DMS 273 (cell line): ENCODE measurements at regions not wholly inside any gene's neighbourhood (a gene's known extent, or its start where the extent isn't known, plus 50 kb on each side); places are given as distances from the start of the nearest gene placed in this dataset.
A peak's percentile ranks its signal among the peaks of the same experiment; 100 is the strongest.

ENCODE experiments used
- DNase-seq: peaks from one replicate; lab custom pipeline; 2025; ENCODE audit not compliant: unreplicated experiment; lab: John Stamatoyannopoulos, UW

DNA sequence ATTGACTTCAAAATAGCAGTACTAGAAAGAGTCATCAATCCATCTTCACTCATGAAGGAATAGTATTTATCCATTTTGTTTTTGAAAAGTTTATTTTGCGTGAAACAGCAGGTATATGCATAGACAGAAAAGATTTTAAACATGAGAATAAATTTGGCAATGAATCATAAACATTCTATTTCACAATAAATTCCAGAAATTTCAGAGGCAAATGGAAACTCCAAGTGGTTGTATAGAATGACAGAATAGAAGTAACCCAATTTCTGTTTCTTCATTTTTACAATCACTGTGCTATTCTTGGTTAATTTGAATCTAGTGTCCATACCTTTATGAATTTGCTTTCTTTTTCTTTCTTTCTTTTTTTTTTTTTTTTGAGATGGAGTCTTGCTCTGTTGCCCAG lies 173.0 kb upstream of the ECI2 start:
- DNase-seq, result no peak

DNA sequence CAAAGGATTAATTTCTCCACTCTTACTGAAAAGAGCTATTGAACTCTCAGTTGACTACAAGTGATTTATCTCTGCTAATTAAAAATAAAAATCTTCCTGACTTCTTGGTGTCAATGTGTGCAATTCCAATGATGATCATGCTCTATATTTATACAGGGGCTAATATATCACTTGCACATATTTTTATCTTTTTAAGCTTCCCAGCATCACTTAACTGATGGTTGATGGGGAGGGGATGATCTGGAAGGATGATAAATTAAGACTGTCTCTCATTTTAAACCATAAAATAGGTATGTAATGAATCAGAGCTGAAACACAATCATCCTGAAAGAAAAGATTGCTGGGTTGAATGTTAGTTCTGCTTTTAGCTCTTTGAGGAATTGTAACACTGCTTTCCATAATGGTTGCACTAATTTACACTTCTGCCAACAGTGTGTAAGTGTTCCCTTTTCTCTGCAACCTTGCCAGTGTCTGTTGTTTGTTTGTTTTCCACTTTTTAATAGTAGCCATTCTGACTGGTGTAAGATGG lies 169.6 kb upstream of the ECI2 start:
- DNase-seq, result no peak

DNA sequence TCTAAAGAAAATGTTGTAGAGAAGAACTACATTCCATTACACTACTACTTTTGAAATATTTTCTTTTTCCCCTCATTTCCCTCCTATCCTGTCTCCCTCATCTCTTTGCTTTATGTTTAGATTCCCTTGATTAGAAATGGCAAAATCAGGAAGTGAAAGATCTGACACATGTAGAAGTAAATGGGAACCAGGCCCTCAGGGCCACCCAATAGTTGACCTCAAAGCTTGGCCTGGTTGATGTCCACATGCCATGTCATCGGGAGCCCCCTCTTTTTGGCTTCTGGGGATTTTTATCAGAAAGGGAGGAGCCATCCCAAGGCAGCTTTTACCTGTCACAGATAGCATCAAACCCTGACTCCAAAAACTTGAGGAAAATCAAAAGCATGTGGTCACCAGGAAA lies 168.3 kb upstream of the ECI2 start:
- no peak for DNase-seq

DNA sequence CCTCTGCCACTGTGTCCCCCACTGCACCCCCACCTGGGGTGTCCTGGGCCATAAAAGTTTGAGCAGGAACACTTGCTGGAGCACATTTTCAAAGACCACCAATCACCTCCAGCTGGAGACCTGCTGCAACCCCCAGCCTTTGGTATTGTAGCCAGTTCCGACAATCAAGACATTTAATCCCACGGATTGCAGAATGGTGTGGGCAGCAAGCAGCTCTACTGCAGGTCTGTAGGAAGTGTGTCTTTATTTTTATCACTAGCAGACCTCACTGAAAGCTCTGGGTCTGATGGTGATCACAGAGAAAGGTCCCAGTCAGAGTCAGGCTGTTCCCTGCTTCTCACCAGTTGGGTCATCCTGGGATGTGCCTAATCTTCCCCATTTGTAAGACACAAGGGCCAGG lies 167.1 kb upstream of the ECI2 start:
- DNase-seq, result no peak

DNA sequence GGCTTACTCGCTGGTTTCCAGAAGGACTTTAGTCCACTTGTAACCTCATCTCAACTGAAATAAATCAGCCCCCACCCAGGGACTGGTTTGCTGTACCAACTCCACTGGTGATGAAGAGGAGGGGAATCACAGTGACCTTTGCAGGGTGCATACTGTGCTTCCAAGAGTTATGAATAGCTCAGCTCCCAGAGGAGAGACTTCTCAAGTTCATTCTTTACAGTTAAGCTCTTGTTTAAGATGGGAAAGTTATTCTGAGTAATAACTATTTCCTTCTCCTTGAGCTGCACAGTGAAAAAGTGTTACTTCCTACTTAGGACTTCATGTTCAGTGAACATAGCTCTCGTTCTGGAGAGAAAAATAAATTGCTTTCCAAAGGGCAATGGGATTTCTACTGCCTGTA lies 166.5 kb upstream of the ECI2 start:
- no peak for DNase-seq

DNA sequence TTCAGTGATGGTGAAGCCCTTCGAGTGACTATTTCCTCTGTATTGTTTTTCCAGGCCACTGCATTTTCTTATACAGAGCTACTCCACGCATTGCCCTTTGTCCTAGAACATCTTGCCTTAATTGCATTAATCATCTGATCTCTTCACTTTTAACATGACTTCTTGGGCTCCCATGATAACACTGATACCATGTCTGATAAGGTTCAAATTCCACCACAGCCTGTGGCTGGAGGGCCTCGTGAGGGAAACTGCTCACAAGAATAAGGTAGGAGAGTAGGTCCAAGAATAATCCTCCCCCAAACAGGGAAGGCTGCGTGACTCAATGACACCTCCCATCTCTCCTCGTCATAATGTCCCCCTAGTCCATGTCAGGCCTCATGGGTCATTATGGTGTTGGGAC lies 165.5 kb upstream of the ECI2 start:
- DNase-seq, result no peak

DNA sequence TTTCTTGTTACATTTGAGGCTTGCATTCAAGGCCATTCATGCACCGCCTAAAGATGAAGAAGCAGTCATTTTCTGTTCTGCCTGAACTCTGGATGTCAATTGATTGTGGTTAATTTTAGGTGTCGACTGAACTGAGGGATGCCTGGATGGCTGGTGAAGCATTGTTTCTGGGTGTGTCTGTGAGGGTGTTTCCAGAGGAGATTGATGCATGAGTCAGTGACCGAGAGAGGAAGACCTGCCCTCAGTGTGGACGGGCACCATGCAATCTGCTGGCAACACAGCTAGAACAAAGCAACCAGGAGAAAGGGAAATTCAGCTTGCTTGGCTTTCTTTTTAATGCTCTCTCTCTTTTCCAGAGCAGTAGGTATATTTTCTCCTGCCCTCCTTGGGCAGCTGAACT lies 164.1 kb upstream of the ECI2 start:
- no peak for DNase-seq

DNA sequence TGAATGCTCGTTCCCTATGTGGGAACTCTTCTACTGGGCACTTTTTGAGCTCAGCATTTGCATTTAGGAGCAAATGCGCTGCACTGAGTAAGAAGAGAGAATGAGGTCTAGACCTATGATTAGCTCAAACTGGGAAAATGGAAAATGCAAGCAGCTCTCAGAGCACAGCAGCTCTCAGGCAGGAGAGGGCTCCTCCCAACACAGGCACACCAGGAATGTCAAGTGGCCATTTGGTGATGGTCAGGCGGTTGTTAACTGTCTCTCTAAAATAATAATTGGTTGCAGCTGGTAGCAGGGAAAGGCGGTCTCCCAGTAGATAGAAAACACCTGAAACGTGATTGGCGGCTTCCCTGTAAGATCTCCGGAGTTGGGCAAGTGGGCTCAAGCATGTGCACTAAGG lies 162.0 kb upstream of the ECI2 start:
- no peak for DNase-seq

DNA sequence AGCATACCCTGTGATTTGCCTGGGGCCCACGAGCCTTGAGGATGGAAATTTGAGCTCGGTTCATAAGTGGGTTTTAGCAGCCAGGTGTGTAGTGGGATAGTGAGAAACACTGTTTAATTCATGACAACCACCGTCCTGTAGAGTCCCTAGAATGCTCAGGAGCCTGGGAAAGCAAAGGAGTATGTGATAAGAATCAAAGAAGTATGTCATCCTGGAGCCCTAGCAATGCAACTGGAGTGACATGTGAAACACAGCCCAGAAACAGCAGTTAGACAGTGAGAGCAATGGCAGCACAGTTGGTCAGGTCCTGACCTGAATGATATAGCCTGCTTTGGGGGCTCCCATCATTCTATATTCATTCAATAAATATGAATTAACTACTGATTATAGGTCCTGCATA lies 161.2 kb upstream of the ECI2 start:
- no peak for DNase-seq

DNA sequence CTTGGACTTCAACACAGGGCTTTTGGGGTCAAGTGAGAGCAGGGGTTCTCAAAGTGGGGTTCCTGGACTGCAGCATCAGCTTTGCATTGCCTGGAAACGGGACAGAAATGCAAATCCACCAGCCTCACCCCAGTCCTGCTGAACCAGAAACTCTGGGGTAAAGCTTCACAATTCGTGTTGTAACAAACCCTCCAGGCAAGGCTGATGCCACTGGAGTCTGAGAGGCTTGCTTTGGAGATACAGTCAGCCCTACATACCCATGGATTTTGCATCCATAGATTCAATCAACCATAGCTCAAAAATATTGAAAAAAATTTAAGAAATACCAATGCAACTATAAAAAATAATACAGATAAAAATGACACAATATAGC lies 160.4 kb upstream of the ECI2 start:
- no peak for DNase-seq

DNA sequence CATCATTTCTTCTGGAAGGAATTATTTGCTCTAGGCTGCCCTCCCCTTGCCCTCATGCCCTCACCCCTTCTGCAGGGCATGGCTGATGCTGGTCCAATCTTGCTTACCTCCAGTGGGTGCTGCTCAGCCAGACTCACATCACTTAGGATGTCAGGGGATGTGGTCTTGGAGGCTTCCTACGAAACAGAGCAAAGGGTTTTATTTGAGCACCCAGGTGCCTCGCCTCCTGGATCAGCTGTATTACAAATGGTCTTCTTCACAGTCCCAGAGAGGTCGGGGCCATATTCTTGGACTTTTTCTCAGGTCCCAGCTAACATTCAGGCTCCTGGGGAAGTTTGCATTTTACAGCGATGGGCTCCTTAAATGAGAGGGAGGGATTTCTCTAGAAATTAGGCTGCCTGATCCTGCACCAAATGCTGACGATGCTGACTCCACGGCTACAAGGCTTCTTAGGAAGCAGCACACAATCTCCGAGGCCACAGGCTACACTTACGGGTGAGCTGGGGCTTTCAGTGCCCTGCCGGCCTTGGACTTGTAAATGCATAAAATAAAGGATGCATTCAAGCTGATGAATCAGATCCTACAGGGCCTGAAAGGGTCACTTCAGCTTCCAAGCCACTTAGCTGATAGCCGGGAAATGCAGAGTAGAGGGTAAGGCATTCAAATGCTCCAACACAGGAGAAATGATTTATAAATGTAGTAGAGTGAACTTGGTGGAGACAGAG lies 159.8 kb upstream of the ECI2 start:
- DNase-seq, result no peak

DNA sequence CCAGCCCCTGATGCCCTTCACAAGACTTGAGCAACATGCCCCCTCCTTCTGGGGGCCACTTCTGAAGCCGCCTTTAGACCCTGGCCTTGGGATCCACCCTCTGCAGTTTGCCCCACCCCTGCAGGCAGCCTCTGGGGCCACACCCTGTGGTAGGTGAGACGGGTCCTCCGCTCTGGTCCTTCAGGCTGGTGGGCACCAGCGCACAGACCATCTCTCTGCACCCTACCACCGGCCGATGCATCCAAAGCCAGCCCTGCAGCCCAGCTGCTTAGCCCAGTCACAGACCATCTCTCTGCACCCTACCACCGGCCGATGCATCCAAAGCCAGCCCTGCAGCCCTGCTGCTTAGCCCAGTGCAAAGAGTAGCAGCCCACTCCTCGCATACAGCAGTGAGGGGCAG lies 159.3 kb upstream of the ECI2 start:
- DNase-seq, result no peak

DNA sequence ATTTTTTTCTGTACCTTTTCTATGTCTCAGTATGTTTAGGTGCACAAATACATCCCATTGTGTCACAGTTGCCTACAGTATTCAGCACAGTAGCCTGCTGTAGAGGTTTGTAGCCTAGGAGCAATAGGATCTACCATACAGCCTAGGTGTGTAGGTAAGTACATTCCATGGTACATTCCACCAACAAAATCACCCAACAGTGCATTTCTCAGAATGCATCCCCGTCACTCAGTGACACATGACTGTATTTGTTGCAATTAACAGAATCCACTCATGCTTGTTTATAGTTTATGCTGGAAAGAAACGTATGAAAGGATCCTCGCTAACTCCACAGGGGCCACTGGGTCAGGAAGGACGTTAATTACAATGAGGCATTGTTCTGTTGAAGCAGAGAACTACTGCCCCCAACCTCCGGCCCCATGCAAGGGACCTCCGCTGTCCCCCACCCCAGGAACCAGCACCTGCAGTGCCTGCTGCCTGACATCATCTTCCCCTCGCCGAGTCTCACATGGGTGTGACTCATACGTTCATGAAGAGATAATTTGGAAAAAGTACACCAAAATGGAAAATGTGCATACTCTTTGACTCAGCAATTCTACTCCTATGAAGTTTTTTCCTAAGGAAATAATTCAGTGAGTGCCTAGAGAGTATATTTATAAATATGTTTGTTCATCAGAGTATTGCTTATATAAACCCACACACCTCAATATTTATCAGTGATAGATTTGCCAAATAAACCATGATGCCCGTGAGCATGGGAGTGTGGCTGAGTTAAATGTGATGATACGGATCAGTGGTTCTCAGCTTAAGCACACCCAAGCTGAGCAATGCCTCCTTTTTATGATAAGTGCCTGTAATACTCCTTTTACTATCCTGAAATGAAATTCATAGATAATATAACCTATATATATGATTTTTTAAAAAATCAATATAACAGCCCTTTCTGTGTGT lies 156.4 kb upstream of the ECI2 start:
- DNase-seq, result no peak

DNA sequence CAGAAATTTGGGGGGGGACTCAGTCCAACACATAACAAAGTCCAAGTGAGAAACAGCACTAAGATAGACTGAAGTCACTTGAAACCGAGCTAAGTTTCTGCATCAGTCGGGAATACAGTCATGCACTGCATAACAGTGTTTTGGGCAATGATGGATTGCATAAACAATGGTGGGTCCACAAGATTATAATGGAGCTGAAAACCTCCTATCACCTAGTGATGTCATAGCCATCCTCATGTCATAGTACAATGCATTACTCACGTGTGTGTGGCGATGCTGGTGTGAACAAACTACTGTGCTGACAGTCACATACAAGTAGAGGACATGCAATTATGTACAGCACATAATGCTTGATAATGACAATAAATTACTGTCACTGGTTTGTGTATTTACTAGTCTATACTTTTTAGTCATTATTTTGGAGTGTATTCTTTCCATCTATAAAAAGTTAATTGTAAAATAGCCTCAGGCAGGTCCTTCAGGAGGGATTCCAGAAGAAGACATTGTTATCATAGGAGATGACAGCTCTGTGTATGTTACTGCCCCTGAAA lies 154.5 kb upstream of the ECI2 start:
- no peak for DNase-seq

DNA sequence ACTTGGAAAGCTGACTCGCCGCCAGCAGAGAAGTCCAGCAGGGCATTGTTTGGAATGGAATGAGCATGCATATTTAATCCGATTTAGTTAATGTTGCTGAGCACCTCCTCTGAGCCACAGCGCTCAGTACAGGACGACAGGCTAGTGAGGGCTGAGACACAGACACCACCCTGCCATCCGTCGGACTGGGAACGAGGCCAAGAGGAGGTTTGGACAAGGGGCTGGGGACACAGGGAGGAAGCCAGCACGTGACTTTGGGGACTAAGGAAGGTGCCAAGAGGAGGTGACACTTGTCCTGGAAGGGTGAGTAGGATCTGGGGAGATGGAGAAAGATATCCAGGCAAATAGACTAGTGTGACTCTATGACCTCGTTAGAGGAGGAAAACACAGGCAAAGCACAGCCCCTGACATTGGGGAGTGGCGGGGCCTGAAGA lies 152.5 kb upstream of the ECI2 start:
- no peak for DNase-seq

DNA sequence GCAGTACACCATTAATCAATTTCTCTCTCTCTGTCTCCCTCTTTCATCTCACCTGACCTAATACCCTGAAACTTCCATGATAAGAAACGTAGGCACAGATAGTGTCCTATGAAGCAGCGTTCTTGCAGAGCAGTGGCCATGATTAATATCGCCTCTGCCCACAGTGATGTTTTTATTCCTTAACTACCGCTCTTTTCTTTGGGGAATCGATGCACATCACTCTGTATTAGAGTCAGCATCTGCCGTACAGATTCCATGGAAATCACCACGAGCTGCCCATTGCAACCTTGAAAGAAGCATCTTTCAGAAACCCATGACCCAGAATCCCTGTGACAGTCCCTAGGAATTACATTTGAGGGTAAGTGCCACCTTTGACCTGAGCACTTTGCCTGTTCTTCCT lies 152.0 kb upstream of the ECI2 start:
- DNase-seq, result no peak

DNA sequence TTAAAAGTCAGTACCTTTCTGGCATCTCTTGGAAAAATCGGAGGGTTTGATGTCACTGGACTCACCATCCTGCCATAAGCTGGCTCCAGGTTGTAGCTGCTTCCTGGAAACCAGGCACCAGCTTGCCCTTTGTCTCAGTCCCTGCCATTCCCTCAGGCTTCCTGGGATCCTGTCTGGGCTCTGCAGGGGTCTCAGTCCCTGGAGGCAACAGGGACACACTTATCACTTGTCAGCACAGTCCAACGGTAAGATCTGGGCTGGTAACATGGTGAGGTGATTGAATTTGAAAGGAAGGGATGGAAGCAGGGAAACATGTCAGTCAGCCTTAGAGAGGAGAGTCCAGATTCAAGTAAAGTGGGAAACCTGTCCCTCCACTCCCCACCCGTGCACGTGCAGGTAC lies 147.6 kb upstream of the ECI2 start:
- no peak for DNase-seq

DNA sequence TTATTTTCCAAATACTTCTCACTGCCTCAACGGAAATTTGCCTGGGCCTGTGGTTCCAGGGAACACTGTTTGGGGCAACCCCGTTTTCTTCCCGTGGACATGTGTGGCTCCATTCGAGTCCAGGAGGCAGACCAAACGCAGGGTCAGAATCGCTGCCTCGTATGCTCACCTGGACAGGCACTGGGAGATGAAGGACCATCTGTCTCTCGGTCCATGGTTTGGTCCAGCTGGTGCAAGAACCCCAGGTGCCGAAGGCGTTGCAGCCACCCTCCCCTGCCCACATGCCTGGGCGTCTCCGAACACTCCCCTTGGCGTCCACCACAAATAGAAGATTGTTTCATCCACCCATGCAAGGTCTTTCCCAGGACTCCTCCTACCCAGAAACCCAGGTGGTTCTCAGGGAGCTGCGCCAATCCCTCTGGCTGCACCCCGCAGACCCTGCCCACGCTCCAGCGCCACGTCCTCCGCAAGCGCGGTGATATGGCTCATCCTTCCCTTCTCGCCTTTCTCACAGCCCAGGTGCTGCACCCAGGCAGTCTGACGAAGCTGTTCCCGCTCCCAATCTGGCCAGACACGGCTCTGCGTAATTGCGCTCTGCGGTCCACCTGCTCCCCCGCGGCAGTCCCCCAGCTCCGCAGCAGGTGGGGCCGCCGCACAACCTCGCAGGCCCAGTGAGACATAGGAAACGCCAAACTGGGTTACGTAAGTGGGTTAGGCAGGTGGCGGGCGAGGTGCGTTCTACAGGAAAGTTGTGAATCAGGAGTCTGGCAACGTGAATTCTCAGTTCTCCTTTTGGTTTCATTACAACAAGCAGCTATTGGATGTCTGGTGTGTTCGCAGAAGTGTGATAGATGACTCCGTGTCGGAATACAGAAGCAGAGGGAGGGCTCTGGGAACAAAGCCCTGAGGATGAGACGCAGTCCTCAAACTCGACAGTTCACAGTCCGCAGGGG lies 146.2 kb upstream of the ECI2 start:
- peak; percentile 81 for DNase-seq

DNA sequence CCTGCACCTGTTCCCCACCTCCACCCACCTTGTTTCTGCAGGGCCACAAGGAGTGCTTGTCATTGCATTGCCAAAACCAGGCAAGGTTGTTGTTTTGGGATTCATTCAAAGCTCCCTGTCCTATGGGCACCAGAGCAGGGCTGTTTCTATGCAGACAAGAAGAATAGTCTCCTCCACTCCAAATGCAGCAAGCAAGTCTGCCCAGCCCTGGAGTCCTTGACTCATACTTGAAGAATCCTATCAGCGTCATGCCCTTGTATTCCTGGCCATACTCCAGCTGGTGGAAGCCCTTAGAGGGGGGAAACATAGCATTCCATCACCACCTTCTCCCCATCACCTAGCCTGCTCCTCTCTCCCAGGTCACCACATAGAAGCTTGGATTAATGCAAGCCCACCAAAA lies 145.3 kb upstream of the ECI2 start:
- DNase-seq, result peak; percentile 54

DNA sequence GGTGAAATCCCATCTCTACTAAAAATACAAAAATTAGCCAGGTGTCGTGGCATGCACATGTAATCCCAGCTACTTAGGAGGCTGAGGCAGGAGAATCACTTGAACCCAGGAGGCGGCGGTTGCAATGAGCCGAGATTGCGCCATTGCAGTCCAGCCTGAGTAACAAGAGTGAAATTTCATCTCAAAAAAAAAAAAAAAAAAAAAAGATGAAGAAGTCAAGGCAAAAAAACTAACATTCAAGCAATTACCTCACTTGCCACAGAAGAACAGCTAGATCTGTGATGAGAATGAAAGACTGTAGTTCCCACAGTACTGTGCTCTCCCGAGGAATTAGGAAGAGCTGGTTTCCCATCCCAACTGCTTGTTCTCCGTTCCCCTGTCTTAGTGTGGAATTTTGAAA lies 144.7 kb upstream of the ECI2 start:
- DNase-seq, result no peak
